ENCODE measurements at regions not wholly inside any gene's neighbourhood (a gene's known extent, or its start where the extent isn't known, plus 50 kb on each side); places are given as distances from the start of the nearest gene placed in this dataset.

- H3K9me3 ChIP-seq (replicated peaks in 1 of 2; ENCODE audit: control insufficient read depth in 1 of 2, insufficient read depth in 1 of 2, low read length in 2 of 2): no peaks in the 10 kb centered on the region
- no peaks in the 10 kb centered on the region for H3K4me1 Mint-ChIP-seq
- no peak overlapping the region for H3K27ac Mint-ChIP-seq
- DNase-seq: no peak
- 100% methylated on average over 1 of the region's 1 CpG for WGBS (ENCODE audit: insufficient coverage)
- no peaks in the 10 kb centered on the region for H3K27me3 ChIP-seq (ENCODE audit: control insufficient read depth in 2 of 2, insufficient read depth in 2 of 2, low read length in 2 of 2)
- no peaks in the 10 kb centered on the region for H3K36me3 ChIP-seq (replicated peaks in 1 of 2; ENCODE audit: control insufficient read depth in 1 of 2, insufficient read depth in 2 of 2, low read length in 2 of 2)
- H3K9me3 Mint-ChIP-seq: peaks cover 0 to 3% (median 2%) of the 10 kb centered on the region in 7 donors
- H3K4me3 ChIP-seq (replicated peaks in 1 of 3; ENCODE audit: low read depth in 2 of 3, low read length in 3 of 3): no peak overlapping the region
- H4K20me1 ChIP-seq (ENCODE audit: insufficient read depth, low read length): no peaks in the 10 kb centered on the region
- no peak overlapping the region for H3K9ac ChIP-seq (ENCODE audit: insufficient read depth, low read length, poor library complexity, severe bottlenecking)
- H2AFZ ChIP-seq (ENCODE audit: insufficient read depth, low read depth, low read length, poor library complexity, severe bottlenecking): no peak overlapping the region
- H3K4me3 Mint-ChIP-seq: no peak overlapping the region
- no peaks in the 10 kb centered on the region for H3K36me3 Mint-ChIP-seq
- H3K79me2 ChIP-seq (ENCODE audit: insufficient read depth, low read length): no peaks in the 10 kb centered on the region
- H3K4me2 ChIP-seq (replicated peaks; ENCODE audit: extremely low read depth, low read length, poor library complexity, severe bottlenecking): no peak overlapping the region
- peaks cover 0 to 4% (median 3%) of the 10 kb centered on the region in 3 donors for H3K27me3 Mint-ChIP-seq (ENCODE audit: low read depth in 3 of 3)
- intact Hi-C loops (cut with micrococcal nuclease): no loop called here
- H3K27ac ChIP-seq (ENCODE audit: low read depth in 1 of 2, low read length in 2 of 2): no peak overlapping the region
- no peaks in the 10 kb centered on the region for H3K4me1 ChIP-seq (ENCODE audit: control insufficient read depth in 1 of 2, insufficient read depth in 2 of 2, low read length in 2 of 2)
- TF ChIP-seq CTCF (IDR thresholded peaks at IDR 0.05): no peak
These were observed 104.5 kb downstream of the MAT2B start for GRCh38 chr5:163609910-163610309.

- Histone ChIP-seq H3K4me2 (replicated peaks; ENCODE audit: extremely low read depth, low read length, poor library complexity, severe bottlenecking) (no peak overlapping the region), H3K27me3 (ENCODE audit: control insufficient read depth in 2 of 2, insufficient read depth in 2 of 2, low read length in 2 of 2) (no peaks in the 10 kb centered on the region), H3K79me2 (ENCODE audit: insufficient read depth, low read length) (no peaks in the 10 kb centered on the region), H3K27ac (ENCODE audit: low read depth in 1 of 2, low read length in 2 of 2) (no peak overlapping the region), H3K4me1 (ENCODE audit: control insufficient read depth in 1 of 2, insufficient read depth in 2 of 2, low read length in 2 of 2) (no peaks in the 10 kb centered on the region), H3K9me3 (replicated peaks in 1 of 2; ENCODE audit: control insufficient read depth in 1 of 2, insufficient read depth in 1 of 2, low read length in 2 of 2) (no peaks in the 10 kb centered on the region), H3K4me3 (replicated peaks in 1 of 3; ENCODE audit: low read depth in 2 of 3, low read length in 3 of 3) (no peak overlapping the region), H3K9ac (ENCODE audit: insufficient read depth, low read length, poor library complexity, severe bottlenecking) (no peak overlapping the region), H4K20me1 (ENCODE audit: insufficient read depth, low read length) (no peaks in the 10 kb centered on the region), H2AFZ (ENCODE audit: insufficient read depth, low read depth, low read length, poor library complexity, severe bottlenecking) (no peak overlapping the region), H3K36me3 (replicated peaks in 1 of 2; ENCODE audit: control insufficient read depth in 1 of 2, insufficient read depth in 2 of 2, low read length in 2 of 2) (no peaks in the 10 kb centered on the region)
- WGBS (ENCODE audit: insufficient coverage): 43% methylated on average over 5 of the region's 8 CpGs
- no peaks in the 10 kb centered on the region for H3K4me1 Mint-ChIP-seq
- peaks cover 0 to 4% (median 2%) of the 10 kb centered on the region in 7 donors for H3K9me3 Mint-ChIP-seq
- peaks cover 0 to 4% (median 3%) of the 10 kb centered on the region in 3 donors for H3K27me3 Mint-ChIP-seq (ENCODE audit: low read depth in 3 of 3)
- DNase-seq: no peak
- no peaks in the 10 kb centered on the region for H3K36me3 Mint-ChIP-seq
- H3K4me3 Mint-ChIP-seq: no peak overlapping the region
- TF ChIP-seq CTCF (IDR thresholded peaks at IDR 0.05): no peak
- intact Hi-C loops (cut with micrococcal nuclease): no loop called here
- no peak overlapping the region for H3K27ac Mint-ChIP-seq
These were observed 107.1 kb downstream of the MAT2B start for GRCh38 chr5:163612358-163613149.

Data from CD14-positive monocyte (primary cell).